GM23338 (cell line): ENCODE measurements at regions not wholly inside any gene's neighbourhood (a gene's known extent, or its start where the extent isn't known, plus 50 kb on each side); places are given as distances from the start of the nearest gene placed in this dataset.

Source experiments
- ATAC-seq: fragments of 200-7000 bp; cut with Tn5 transposase; 3 replicates; pipeline ENCODE4 v1.9.1; 2020
- DNase-seq: peaks from one replicate; pipeline ENCODE4 v3.0.0-alpha.2; 2015; ENCODE audit warnings: low spot score
- H2AFZ ChIP-seq: fragments of 200-600 bp; sonication (generic); 2 replicates; pipeline ENCODE4 v1.8.0; 2016; ENCODE audit warnings: antibody characterized with exemption, mild to moderate bottlenecking, moderate library complexity
- H3F3A ChIP-seq: fragments of 200-600 bp; sonication (generic); replicated peaks from 2 replicates; pipeline ENCODE4 v1.8.0; 2017; ENCODE audit warnings: antibody characterized with exemption, mixed run types, low read depth
- H3K27ac ChIP-seq: fragments of 200-600 bp; sonication (generic); 2 replicates; pipeline ENCODE4 v1.6.1; 2016; ENCODE audit warnings: low read depth
- H3K27me3 ChIP-seq: fragments of 200-600 bp; sonication (generic); 2 replicates; pipeline ENCODE4 v1.8.0; 2016; ENCODE audit warnings: mild to moderate bottlenecking, mixed run types, moderate library complexity; ENCODE audit not compliant: insufficient read depth
- H3K36me3 ChIP-seq: fragments of 200-600 bp; sonication (generic); 2 replicates; pipeline ENCODE4 v1.8.0; 2016; ENCODE audit warnings: mild to moderate bottlenecking; ENCODE audit not compliant: insufficient read depth
- H3K4me1 ChIP-seq: fragments of 200-600 bp; sonication (generic); 2 replicates; pipeline ENCODE4 v1.8.0; 2016; ENCODE audit warnings: mild to moderate bottlenecking, moderate library complexity; ENCODE audit not compliant: insufficient read depth
- H3K4me2 ChIP-seq: fragments of 200-600 bp; sonication (generic); 2 replicates; pipeline ENCODE4 v1.7.1; 2017; ENCODE audit warnings: mixed run types
- H3K4me3 ChIP-seq: fragments of 200-600 bp; sonication (generic); 2 replicates; pipeline ENCODE4 v1.6.1; 2016; ENCODE audit warnings: mixed run types
- H3K79me2 ChIP-seq: fragments of 200-600 bp; sonication (generic); replicated peaks from 2 replicates; pipeline ENCODE4 v1.8.0; 2017; ENCODE audit warnings: mild to moderate bottlenecking; ENCODE audit not compliant: insufficient read depth
- H3K9me2 ChIP-seq: fragments of 200-600 bp; sonication (generic); 2 replicates; pipeline ENCODE4 v1.8.0; 2017; ENCODE audit not compliant: insufficient read depth
- H4K20me1 ChIP-seq: fragments of 200-600 bp; sonication (generic); replicated peaks from 2 replicates; pipeline ENCODE4 v1.8.0; 2017; ENCODE audit warnings: mild to moderate bottlenecking; ENCODE audit not compliant: insufficient read depth
- H3K27ac Mint-ChIP-seq: 2 replicates; pipeline ENCODE4 v1.8.0; 2020; ENCODE audit warnings: inconsistent platforms, mild to moderate bottlenecking, moderate library complexity, mixed read lengths
- H3K27me3 Mint-ChIP-seq: 3 replicates; pipeline ENCODE4 v1.8.0; 2022; ENCODE audit warnings: low read depth, mild to moderate bottlenecking, moderate library complexity, mixed read lengths, inconsistent platforms; ENCODE audit not compliant: insufficient read depth, poor library complexity
- H3K36me3 Mint-ChIP-seq: 3 replicates; pipeline ENCODE4 v1.8.0; 2021; ENCODE audit warnings: low read depth, mild to moderate bottlenecking, inconsistent platforms, moderate library complexity, mixed read lengths
- H3K4me1 Mint-ChIP-seq: 3 replicates; pipeline ENCODE4 v1.8.0; 2020; ENCODE audit warnings: mild to moderate bottlenecking, inconsistent platforms, mixed read lengths
- H3K4me3 Mint-ChIP-seq: 3 replicates; pipeline ENCODE4 v1.8.0; 2021; ENCODE audit warnings: moderate library complexity, mild to moderate bottlenecking, inconsistent platforms, mixed read lengths
- H3K9me3 Mint-ChIP-seq: 3 replicates; pipeline ENCODE4 v1.8.0; 2020; ENCODE audit warnings: moderate library complexity, mild to moderate bottlenecking, inconsistent platforms, mixed read lengths
- EZH2 ChIP-seq: fragments of 200-600 bp; sonication (generic); IDR thresholded peaks from one replicate; pipeline ENCODE4 v1.8.0; 2017; ENCODE audit warnings: antibody characterized with exemption, mild to moderate bottlenecking, low read depth; ENCODE audit not compliant: unreplicated experiment
- EZH2phosphoT487 ChIP-seq: fragments of 200-600 bp; sonication (generic); IDR thresholded peaks from one replicate; pipeline ENCODE4 v1.8.1; 2018; ENCODE audit warnings: antibody characterized with exemption; ENCODE audit not compliant: unreplicated experiment
- JUNB ChIP-seq: IDR thresholded peaks from one replicate; pipeline ENCODE4 v1.6.1; 2016; ENCODE audit warnings: antibody characterized with exemption; ENCODE audit not compliant: unreplicated experiment
- POLR2AphosphoS5 ChIP-seq: IDR thresholded peaks from 2 replicates; pipeline ENCODE4 v1.6.1; 2016; ENCODE audit warnings: antibody characterized with exemption, low read depth
- ZNF114 ChIP-seq: fragments of 250-450 bp; sonication (Bioruptor Pico); IDR thresholded peaks from 2 replicates; pipeline ENCODE4 v1.5.0; 2020; ENCODE audit warnings: mild to moderate bottlenecking, moderate library complexity
- ZNF331 ChIP-seq: fragments of 250-450 bp; sonication (Bioruptor Pico); IDR thresholded peaks from 2 replicates; pipeline ENCODE4 v1.5.0; 2020; ENCODE audit warnings: low read depth, mild to moderate bottlenecking, moderate library complexity
- ZNF462 ChIP-seq: fragments of 250-450 bp; sonication (Bioruptor Pico); IDR thresholded peaks from 2 replicates; pipeline ENCODE4 v1.5.0; 2020; ENCODE audit warnings: mild to moderate bottlenecking, moderate library complexity

GRCh38 chr1:168407832-168408538, 127.3 kb downstream of the TBX19 start (continued):
- no peak for TF ChIP-seq ZNF462 (CRISPR knock-in tag)
- no peak for TF ChIP-seq ZNF114

GRCh38 chr1:168405906-168406549, 125.4 kb downstream of the TBX19 start:
- no peak for DNase-seq
- no peaks in the 10 kb centered on the region for H4K20me1 ChIP-seq
- no peak overlapping the region for H2AFZ ChIP-seq
- 0 out of 2 replicates have a peak, but pooled peaks cover 8% of the 10 kb centered on the region for H3K9me2 ChIP-seq
- Mint-ChIP-seq H3K9me3 (peaks cover 8% of the 10 kb centered on the region), H3K27me3 (peaks cover 5% of the 10 kb centered on the region), H3K4me1 (no peaks in the 10 kb centered on the region; the same call in 2 of the 3 replicates), H3K4me3 (no peak overlapping the region), H3K27ac (no peak overlapping the region), H3K36me3 (0 out of 3 replicates have a peak, but pooled peaks cover 3% of the 10 kb centered on the region)
- peaks cover 5% of the 10 kb centered on the region for H3K4me1 ChIP-seq
- TF ChIP-seq EZH2 (no peak), ZNF331 (no peak), POLR2AphosphoS5 (no peak), ZNF462 (CRISPR knock-in tag) (no peak), EZH2phosphoT487 (no peak), JUNB (no peak)
- H3K36me3 ChIP-seq: no peaks in the 10 kb centered on the region
- H3K27me3 ChIP-seq: no peaks in the 10 kb centered on the region
- ATAC-seq: no peak
- no peak overlapping the region for H3K27ac ChIP-seq
- no peak overlapping the region for H3K4me3 ChIP-seq
- no peaks in the 10 kb centered on the region for H3K79me2 ChIP-seq
- H3F3A ChIP-seq: no peaks in the 10 kb centered on the region
- no peak overlapping the region for H3K4me2 ChIP-seq
